ENCODE measurements at regions not wholly inside any gene's neighbourhood (a gene's known extent, or its start where the extent isn't known, plus 50 kb on each side); places are given as distances from the start of the nearest gene placed in this dataset.
A peak's percentile ranks its signal among the peaks of the same experiment; 100 is the strongest.

GRCh38 chr17:73783945-73784603 lies 139.8 kb upstream of the SDK2 start:
- WGBS: 62% methylated on average over 11 of the region's 11 CpGs
- Histone ChIP-seq H3K4me1 (ENCODE audit: insufficient read depth, low read length) (peaks cover 23% of the 10 kb centered on the region), H3K9me3 (ENCODE audit: insufficient read depth, low read depth, low read length) (no peaks in the 10 kb centered on the region), H3K27me3 (ENCODE audit: insufficient read depth, low read length) (no peaks in the 10 kb centered on the region; the same call in 1 of the 2 replicates), H3K9ac (ENCODE audit: low read depth, low read length) (no peak overlapping the region), H3K36me3 (ENCODE audit: insufficient read depth, low read length) (no peaks in the 10 kb centered on the region), H3K4me3 (ENCODE audit: low read length) (no peak overlapping the region), H3K27ac (ENCODE audit: low read depth, low read length) (no peak overlapping the region)

GRCh38 chr17:73785496-73785895 lies 141.3 kb upstream of the SDK2 start:
- Histone ChIP-seq H3K9ac (ENCODE audit: low read depth, low read length) (no peak overlapping the region), H3K27me3 (ENCODE audit: insufficient read depth, low read length) (no peaks in the 10 kb centered on the region; the same call in 1 of the 2 replicates), H3K27ac (ENCODE audit: low read depth, low read length) (no peak overlapping the region), H3K4me3 (ENCODE audit: low read length) (no peak overlapping the region), H3K4me1 (ENCODE audit: insufficient read depth, low read length) (peaks cover 23% of the 10 kb centered on the region), H3K9me3 (ENCODE audit: insufficient read depth, low read depth, low read length) (no peaks in the 10 kb centered on the region), H3K36me3 (ENCODE audit: insufficient read depth, low read length) (no peaks in the 10 kb centered on the region)
- 76% methylated on average over 12 of the region's 12 CpGs for WGBS

GRCh38 chr17:73785958-73786743 lies 141.9 kb upstream of the SDK2 start:
- no peak overlapping the region; the same call in 1 of the 2 replicates for H3K9ac ChIP-seq (ENCODE audit: low read depth, low read length)
- H3K36me3 ChIP-seq (ENCODE audit: insufficient read depth, low read length): no peaks in the 10 kb centered on the region
- H3K9me3 ChIP-seq (ENCODE audit: insufficient read depth, low read depth, low read length): no peaks in the 10 kb centered on the region
- no peak overlapping the region for H3K27ac ChIP-seq (ENCODE audit: low read depth, low read length)
- no peaks in the 10 kb centered on the region; the same call in 1 of the 2 replicates for H3K27me3 ChIP-seq (ENCODE audit: insufficient read depth, low read length)
- H3K4me3 ChIP-seq (ENCODE audit: low read length): no peak overlapping the region
- 51% methylated on average over 17 of the region's 17 CpGs for WGBS
- peaks cover 23% of the 10 kb centered on the region for H3K4me1 ChIP-seq (ENCODE audit: insufficient read depth, low read length)

- no peaks in the 10 kb centered on the region for H3K9me3 ChIP-seq (ENCODE audit: insufficient read depth, low read depth, low read length)
- peaks cover 23% of the 10 kb centered on the region for H3K4me1 ChIP-seq (ENCODE audit: insufficient read depth, low read length)
- peak overlapping the region; percentile 16; the same call in 1 of the 2 replicates for H3K9ac ChIP-seq (ENCODE audit: low read depth, low read length)
- 0 out of 2 replicates have a peak overlapping the region, but pooled peaks have one; percentile 1 for H3K27ac ChIP-seq (ENCODE audit: low read depth, low read length)
- H3K36me3 ChIP-seq (ENCODE audit: insufficient read depth, low read length): no peaks in the 10 kb centered on the region
- 40% methylated on average over 13 of the region's 13 CpGs for WGBS
- H3K4me3 ChIP-seq (ENCODE audit: low read length): no peak overlapping the region
- H3K27me3 ChIP-seq (ENCODE audit: insufficient read depth, low read length): no peaks in the 10 kb centered on the region; the same call in 1 of the 2 replicates
Observed at GRCh38 chr17:73787076-73788059, 143.1 kb upstream of the SDK2 start.

GRCh38 chr17:73788111-73788510 lies 143.9 kb upstream of the SDK2 start:
- Histone ChIP-seq H3K36me3 (ENCODE audit: insufficient read depth, low read length) (no peaks in the 10 kb centered on the region), H3K27me3 (ENCODE audit: insufficient read depth, low read length) (no peaks in the 10 kb centered on the region; the same call in 1 of the 2 replicates), H3K9ac (ENCODE audit: low read depth, low read length) (no peak overlapping the region), H3K9me3 (ENCODE audit: insufficient read depth, low read depth, low read length) (no peaks in the 10 kb centered on the region), H3K4me3 (ENCODE audit: low read length) (no peak overlapping the region), H3K4me1 (ENCODE audit: insufficient read depth, low read length) (peaks cover 23% of the 10 kb centered on the region), H3K27ac (ENCODE audit: low read depth, low read length) (no peak overlapping the region)
- 63% methylated on average over 4 of the region's 4 CpGs for WGBS

GRCh38 chr17:73791121-73791520 lies 146.9 kb upstream of the SDK2 start:
- Histone ChIP-seq H3K9me3 (ENCODE audit: insufficient read depth, low read depth, low read length) (no peaks in the 10 kb centered on the region), H3K36me3 (ENCODE audit: insufficient read depth, low read length) (no peaks in the 10 kb centered on the region), H3K27me3 (ENCODE audit: insufficient read depth, low read length) (no peaks in the 10 kb centered on the region; the same call in 1 of the 2 replicates), H3K27ac (ENCODE audit: low read depth, low read length) (no peak overlapping the region), H3K9ac (ENCODE audit: low read depth, low read length) (no peak overlapping the region), H3K4me3 (ENCODE audit: low read length) (no peak overlapping the region), H3K4me1 (ENCODE audit: insufficient read depth, low read length) (peaks cover 22% of the 10 kb centered on the region)
- 87% methylated on average over 4 of the region's 4 CpGs for WGBS

GRCh38 chr17:73791631-73792030 lies 147.4 kb upstream of the SDK2 start:
- no peak overlapping the region for H3K4me3 ChIP-seq (ENCODE audit: low read length)
- no peak overlapping the region for H3K27ac ChIP-seq (ENCODE audit: low read depth, low read length)
- H3K36me3 ChIP-seq (ENCODE audit: insufficient read depth, low read length): no peaks in the 10 kb centered on the region
- H3K9ac ChIP-seq (ENCODE audit: low read depth, low read length): no peak overlapping the region
- peaks cover 17% of the 10 kb centered on the region for H3K4me1 ChIP-seq (ENCODE audit: insufficient read depth, low read length)
- 89% methylated on average over 6 of the region's 6 CpGs for WGBS
- H3K9me3 ChIP-seq (ENCODE audit: insufficient read depth, low read depth, low read length): no peaks in the 10 kb centered on the region
- H3K27me3 ChIP-seq (ENCODE audit: insufficient read depth, low read length): no peaks in the 10 kb centered on the region; the same call in 1 of the 2 replicates

- Histone ChIP-seq H3K36me3 (ENCODE audit: insufficient read depth, low read length) (no peaks in the 10 kb centered on the region), H3K9ac (ENCODE audit: low read depth, low read length) (no peak overlapping the region), H3K4me3 (ENCODE audit: low read length) (no peak overlapping the region), H3K27me3 (ENCODE audit: insufficient read depth, low read length) (no peaks in the 10 kb centered on the region), H3K4me1 (ENCODE audit: insufficient read depth, low read length) (peaks cover 4% of the 10 kb centered on the region), H3K9me3 (ENCODE audit: insufficient read depth, low read depth, low read length) (no peaks in the 10 kb centered on the region), H3K27ac (ENCODE audit: low read depth, low read length) (no peak overlapping the region)
- 79% methylated on average over 4 of the region's 4 CpGs for WGBS
Observed at GRCh38 chr17:73792994-73793393, 148.7 kb upstream of the SDK2 start.

- WGBS: 90% methylated on average over 7 of the region's 7 CpGs
- Histone ChIP-seq H3K4me1 (ENCODE audit: insufficient read depth, low read length) (no peaks in the 10 kb centered on the region; the same call in 1 of the 2 replicates), H3K9me3 (ENCODE audit: insufficient read depth, low read depth, low read length) (no peaks in the 10 kb centered on the region), H3K9ac (ENCODE audit: low read depth, low read length) (no peak overlapping the region), H3K27ac (ENCODE audit: low read depth, low read length) (no peak overlapping the region), H3K27me3 (ENCODE audit: insufficient read depth, low read length) (no peaks in the 10 kb centered on the region), H3K4me3 (ENCODE audit: low read length) (no peak overlapping the region), H3K36me3 (ENCODE audit: insufficient read depth, low read length) (no peaks in the 10 kb centered on the region)
Observed at GRCh38 chr17:73794336-73794735, 150.1 kb upstream of the SDK2 start.

- Histone ChIP-seq H3K9me3 (ENCODE audit: insufficient read depth, low read depth, low read length) (no peaks in the 10 kb centered on the region), H3K27me3 (ENCODE audit: insufficient read depth, low read length) (no peaks in the 10 kb centered on the region), H3K27ac (ENCODE audit: low read depth, low read length) (no peak overlapping the region), H3K36me3 (ENCODE audit: insufficient read depth, low read length) (no peaks in the 10 kb centered on the region), H3K9ac (ENCODE audit: low read depth, low read length) (no peak overlapping the region), H3K4me1 (ENCODE audit: insufficient read depth, low read length) (no peaks in the 10 kb centered on the region; the same call in 1 of the 2 replicates), H3K4me3 (ENCODE audit: low read length) (no peak overlapping the region)
- over 99% methylated on average over 2 of the region's 2 CpGs for WGBS
Observed at GRCh38 chr17:73795730-73796129, 151.5 kb upstream of the SDK2 start.

Data from HUES64 (cell line).